ENCODE measurements at regions not wholly inside any gene's neighbourhood (a gene's known extent, or its start where the extent isn't known, plus 50 kb on each side); places are given as distances from the start of the nearest gene placed in this dataset.

DNA sequence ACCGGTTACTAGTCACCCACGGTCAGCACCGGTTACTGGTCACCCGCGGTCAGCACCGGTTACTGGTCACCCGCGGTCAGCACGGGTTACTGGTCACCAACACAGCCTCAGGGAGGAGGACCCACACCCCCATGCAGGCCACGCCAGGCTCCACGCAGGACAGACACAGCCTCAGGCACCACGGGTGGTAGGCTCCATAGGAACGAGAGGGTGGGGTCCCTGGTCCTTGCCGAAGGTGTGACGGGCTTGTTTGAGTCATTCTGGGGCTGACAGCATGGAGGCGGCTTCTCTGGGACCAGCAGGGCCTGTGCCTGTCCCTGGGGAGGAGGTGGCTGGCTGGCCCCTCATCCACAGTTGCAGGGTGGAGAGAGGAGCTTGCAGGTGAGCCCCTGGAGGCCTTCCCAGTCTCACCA, 122.8 kb upstream of the SOX1 start:
- TF ChIP-seq TCF7L2 (IDR thresholded peaks at IDR 0.05; ENCODE audit: low read depth, low read length) (no peak), POLR2AphosphoS5 (IDR thresholded peaks at IDR 0.05; ENCODE audit: low read depth, low read length) (no peak)
- TF ChIP-seq, protein P1, sequence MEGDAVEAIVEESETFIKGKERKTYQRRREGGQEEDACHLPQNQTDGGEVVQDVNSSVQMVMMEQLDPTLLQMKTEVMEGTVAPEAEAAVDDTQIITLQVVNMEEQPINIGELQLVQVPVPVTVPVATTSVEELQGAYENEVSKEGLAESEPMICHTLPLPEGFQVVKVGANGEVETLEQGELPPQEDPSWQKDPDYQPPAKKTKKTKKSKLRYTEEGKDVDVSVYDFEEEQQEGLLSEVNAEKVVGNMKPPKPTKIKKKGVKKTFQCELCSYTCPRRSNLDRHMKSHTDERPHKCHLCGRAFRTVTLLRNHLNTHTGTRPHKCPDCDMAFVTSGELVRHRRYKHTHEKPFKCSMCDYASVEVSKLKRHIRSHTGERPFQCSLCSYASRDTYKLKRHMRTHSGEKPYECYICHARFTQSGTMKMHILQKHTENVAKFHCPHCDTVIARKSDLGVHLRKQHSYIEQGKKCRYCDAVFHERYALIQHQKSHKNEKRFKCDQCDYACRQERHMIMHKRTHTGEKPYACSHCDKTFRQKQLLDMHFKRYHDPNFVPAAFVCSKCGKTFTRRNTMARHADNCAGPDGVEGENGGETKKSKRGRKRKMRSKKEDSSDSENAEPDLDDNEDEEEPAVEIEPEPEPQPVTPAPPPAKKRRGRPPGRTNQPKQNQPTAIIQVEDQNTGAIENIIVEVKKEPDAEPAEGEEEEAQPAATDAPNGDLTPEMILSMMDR (IDR thresholded peaks at IDR 0.05): no peak
